Hepatocyte (in vitro differentiated cells): ENCODE measurements at regions not wholly inside any gene's neighbourhood (a gene's known extent, or its start where the extent isn't known, plus 50 kb on each side); places are given as distances from the start of the nearest gene placed in this dataset.

Experiments
- DNase-seq: peaks from one replicate; pipeline ENCODE4 v3.0.0-alpha.2; 2016; ENCODE audit warnings: low spot score
- H2AFZ ChIP-seq: fragments of 200-600 bp; sonication (generic); 2 replicates; pipeline ENCODE4 v1.6.0; 2016; ENCODE audit warnings: antibody characterized with exemption, mild to moderate bottlenecking
- H3K27ac ChIP-seq: fragments of 200-600 bp; sonication (generic); 2 replicates; pipeline ENCODE4 v1.5.1; 2016; ENCODE audit warnings: mild to moderate bottlenecking
- H3K27me3 ChIP-seq: fragments of 200-600 bp; sonication (generic); 2 replicates; pipeline ENCODE4 v1.6.1; 2016
- H3K36me3 ChIP-seq: fragments of 200-600 bp; sonication (generic); replicated peaks from 2 replicates; pipeline ENCODE4 v1.5.1; 2016; ENCODE audit warnings: low read depth; ENCODE audit not compliant: insufficient read depth
- H3K4me1 ChIP-seq: fragments of 200-600 bp; sonication (generic); 2 replicates; pipeline ENCODE4 v1.5.1; 2016; ENCODE audit warnings: mild to moderate bottlenecking, moderate library complexity; ENCODE audit not compliant: insufficient read depth
- H3K4me2 ChIP-seq: fragments of 200-600 bp; sonication (generic); 2 replicates; pipeline ENCODE4 v1.6.0; 2016
- H3K4me3 ChIP-seq: fragments of 200-600 bp; sonication (generic); 2 replicates; pipeline ENCODE4 v1.5.1; 2016; ENCODE audit warnings: mild to moderate bottlenecking
- H3K79me2 ChIP-seq: fragments of 200-600 bp; sonication (generic); 2 replicates; pipeline ENCODE4 v1.6.0; 2017; ENCODE audit warnings: mild to moderate bottlenecking
- H3K9me2 ChIP-seq: fragments of 200-600 bp; sonication (generic); replicated peaks from 2 replicates; pipeline ENCODE4 v1.6.0; 2017; ENCODE audit warnings: mild to moderate bottlenecking; ENCODE audit not compliant: insufficient read depth
- H3K9me3 ChIP-seq: fragments of 200-600 bp; sonication (generic); 2 replicates; pipeline ENCODE4 v1.5.1; 2016; ENCODE audit warnings: low read depth, mild to moderate bottlenecking
- H4K20me1 ChIP-seq: fragments of 200-600 bp; sonication (generic); 2 replicates; pipeline ENCODE4 v1.6.0; 2016; ENCODE audit warnings: mild to moderate bottlenecking; ENCODE audit not compliant: insufficient read depth, poor library complexity, severe bottlenecking
- CTCF ChIP-seq: fragments of 200-600 bp; sonication (generic); IDR thresholded peaks from 2 replicates; pipeline ENCODE4 v1.5.1; 2016; ENCODE audit warnings: antibody characterized with exemption, mild to moderate bottlenecking; ENCODE audit not compliant: poor library complexity
- EZH2 ChIP-seq: fragments of 200-600 bp; sonication (generic); IDR thresholded peaks from 2 replicates; pipeline ENCODE4 v1.6.1; 2016; ENCODE audit warnings: antibody characterized with exemption, mild to moderate bottlenecking, borderline replicate concordance
- EZH2phosphoT487 ChIP-seq: fragments of 200-600 bp; sonication (generic); IDR thresholded peaks from one replicate; pipeline ENCODE4 v1.6.1; 2018; ENCODE audit warnings: antibody characterized with exemption, mild to moderate bottlenecking, low read depth, moderate library complexity; ENCODE audit not compliant: unreplicated experiment, severe bottlenecking
- WGBS: methylation state at CpG from one replicate; pipeline ENCODE4 v1.1.6; 2016; ENCODE audit warnings: low lambda C conversion rate; ENCODE audit errors: missing lambda C conversion rate; 5-methylcytosine and 5-hydroxymethylcytosine counted together

GRCh38 chr3:166388321-166388720, 551.1 kb upstream of the BCHE start:
- no peaks in the 10 kb centered on the region for H3K4me1 ChIP-seq
- no peak overlapping the region for H3K27ac ChIP-seq
- H4K20me1 ChIP-seq = no peaks in the 10 kb centered on the region
- no peak for TF ChIP-seq CTCF
- no peak for TF ChIP-seq EZH2phosphoT487
- no peak for TF ChIP-seq EZH2
- H3K27me3 ChIP-seq = no peaks in the 10 kb centered on the region
- DNase-seq = no peak
- H3K4me2 ChIP-seq = no peak overlapping the region
- no peak overlapping the region for H2AFZ ChIP-seq
- no peaks in the 10 kb centered on the region for H3K79me2 ChIP-seq
- no peak overlapping the region for H3K4me3 ChIP-seq
- no peaks in the 10 kb centered on the region for H3K36me3 ChIP-seq
- 88% methylated on average over 2 of the region's 2 CpGs for WGBS
- no peaks in the 10 kb centered on the region for H3K9me2 ChIP-seq
- no peaks in the 10 kb centered on the region for H3K9me3 ChIP-seq

- TF ChIP-seq EZH2phosphoT487 (no peak), CTCF (no peak), EZH2 (no peak)
- Histone ChIP-seq H3K4me2 (no peak overlapping the region), H3K9me2 (no peaks in the 10 kb centered on the region), H2AFZ (no peak overlapping the region), H3K27ac (no peak overlapping the region), H3K4me1 (no peaks in the 10 kb centered on the region), H3K36me3 (no peaks in the 10 kb centered on the region), H3K4me3 (no peak overlapping the region), H3K27me3 (no peaks in the 10 kb centered on the region), H4K20me1 (no peaks in the 10 kb centered on the region), H3K9me3 (no peaks in the 10 kb centered on the region), H3K79me2 (no peaks in the 10 kb centered on the region)
- WGBS = 86% methylated on average over 1 of the region's 1 CpG
- no peak for DNase-seq
These were observed 535.4 kb upstream of the BCHE start for GRCh38 chr3:166372571-166373106.

- Histone ChIP-seq H3K36me3 (no peaks in the 10 kb centered on the region), H3K9me2 (no peaks in the 10 kb centered on the region), H3K4me3 (no peak overlapping the region), H4K20me1 (no peaks in the 10 kb centered on the region), H3K27me3 (no peaks in the 10 kb centered on the region), H3K9me3 (no peaks in the 10 kb centered on the region), H2AFZ (no peak overlapping the region), H3K27ac (no peak overlapping the region), H3K79me2 (no peaks in the 10 kb centered on the region), H3K4me2 (no peak overlapping the region), H3K4me1 (no peaks in the 10 kb centered on the region)
- WGBS = 69% methylated on average over 2 of the region's 2 CpGs
- TF ChIP-seq EZH2phosphoT487 (no peak), CTCF (no peak), EZH2 (no peak)
- no peak for DNase-seq
These were observed 530.8 kb upstream of the BCHE start for GRCh38 chr3:166367947-166368533.
